ENCODE measurements at regions not wholly inside any gene's neighbourhood (a gene's known extent, or its start where the extent isn't known, plus 50 kb on each side); places are given as distances from the start of the nearest gene placed in this dataset.
"Not testable (repeated sequence)": the region's sequence is repeated elsewhere in the genome, so short reads cannot be mapped to it uniquely, and the experiment has no call there.

GRCh38 chrX:4547213-4547836 lies 833.9 kb upstream of the PRKX start:
- no peaks in the 10 kb centered on the region for H3K36me3 ChIP-seq
- TF ChIP-seq POLR2A (IDR thresholded peaks at IDR 0.05): no peak
- TF ChIP-seq, protein P1, sequence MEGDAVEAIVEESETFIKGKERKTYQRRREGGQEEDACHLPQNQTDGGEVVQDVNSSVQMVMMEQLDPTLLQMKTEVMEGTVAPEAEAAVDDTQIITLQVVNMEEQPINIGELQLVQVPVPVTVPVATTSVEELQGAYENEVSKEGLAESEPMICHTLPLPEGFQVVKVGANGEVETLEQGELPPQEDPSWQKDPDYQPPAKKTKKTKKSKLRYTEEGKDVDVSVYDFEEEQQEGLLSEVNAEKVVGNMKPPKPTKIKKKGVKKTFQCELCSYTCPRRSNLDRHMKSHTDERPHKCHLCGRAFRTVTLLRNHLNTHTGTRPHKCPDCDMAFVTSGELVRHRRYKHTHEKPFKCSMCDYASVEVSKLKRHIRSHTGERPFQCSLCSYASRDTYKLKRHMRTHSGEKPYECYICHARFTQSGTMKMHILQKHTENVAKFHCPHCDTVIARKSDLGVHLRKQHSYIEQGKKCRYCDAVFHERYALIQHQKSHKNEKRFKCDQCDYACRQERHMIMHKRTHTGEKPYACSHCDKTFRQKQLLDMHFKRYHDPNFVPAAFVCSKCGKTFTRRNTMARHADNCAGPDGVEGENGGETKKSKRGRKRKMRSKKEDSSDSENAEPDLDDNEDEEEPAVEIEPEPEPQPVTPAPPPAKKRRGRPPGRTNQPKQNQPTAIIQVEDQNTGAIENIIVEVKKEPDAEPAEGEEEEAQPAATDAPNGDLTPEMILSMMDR (IDR thresholded peaks at IDR 0.05): peak; percentile 52 to 77 (median 62)

DNA sequence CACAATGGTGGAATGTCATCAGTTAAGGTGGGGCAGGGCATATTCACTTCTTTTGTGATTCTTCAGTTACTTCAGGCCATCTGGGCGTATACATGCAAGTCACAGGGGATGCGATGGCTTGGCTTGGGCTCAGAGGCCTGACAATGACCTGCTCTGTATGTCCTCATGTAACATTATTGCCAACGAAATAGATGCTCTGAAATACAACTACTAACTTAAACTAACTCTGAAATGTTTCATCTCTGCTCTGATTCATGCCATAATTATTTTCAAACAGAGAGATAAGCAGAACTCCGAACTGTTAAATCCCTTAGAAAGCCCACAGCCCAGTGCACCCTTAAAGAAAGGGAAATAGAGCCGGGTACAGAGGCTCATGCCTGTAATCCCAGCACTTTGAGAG lies 832.7 kb upstream of the PRKX start:
- not testable (repeated sequence) for H3K27me3 ChIP-seq, H3K36me3 ChIP-seq, H3K27ac ChIP-seq, H3K4me3 ChIP-seq, DNase-seq, H3K4me1 ChIP-seq, H3K9me3 ChIP-seq

More at GRCh38 chrX:4547213-4547836, 833.9 kb upstream of the PRKX start:
- DNase-seq: peak in 2 of 3 donors; percentile 22 to 71
- Histone ChIP-seq H3K4me1 (no peaks in the 10 kb centered on the region), H3K27ac (no peak overlapping the region), H3K4me3 (no peak overlapping the region), H3K9me3 (no peaks in the 10 kb centered on the region), H3K27me3 (no peaks in the 10 kb centered on the region)

DNA sequence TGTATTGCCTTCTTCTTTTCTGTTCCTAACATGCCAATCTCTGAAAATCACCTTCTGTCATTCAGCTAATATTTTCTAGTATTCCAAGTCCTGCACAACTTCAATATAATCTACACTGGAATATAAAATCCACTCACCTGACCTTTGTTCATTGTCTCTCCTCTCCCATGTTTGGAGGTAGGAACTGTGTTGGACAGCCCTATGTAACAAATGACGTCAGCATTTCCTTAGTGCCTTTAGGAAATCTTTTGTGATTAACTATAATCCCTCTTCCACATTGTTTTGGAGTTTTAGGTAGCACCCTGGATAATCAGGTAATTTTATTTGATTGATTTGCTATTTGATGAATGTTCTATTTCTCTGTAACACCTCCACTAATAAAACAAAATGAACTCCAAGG lies 814.8 kb upstream of the PRKX start:
- Histone ChIP-seq H3K27ac (no peak overlapping the region), H3K27me3 (no peaks in the 10 kb centered on the region), H3K36me3 (no peaks in the 10 kb centered on the region), H3K4me1 (no peaks in the 10 kb centered on the region), H3K9me3 (no peaks in the 10 kb centered on the region), H3K4me3 (no peak overlapping the region)
- DNase-seq: no peak
- TF ChIP-seq, protein P1 (IDR thresholded peaks at IDR 0.05): no peak
- TF ChIP-seq POLR2A (IDR thresholded peaks at IDR 0.05): no peak

- no peaks in the 10 kb centered on the region for H3K36me3 ChIP-seq
- H3K27ac ChIP-seq: no peak overlapping the region
- no peaks in the 10 kb centered on the region for H3K4me1 ChIP-seq
- DNase-seq: no peak
- H3K4me3 ChIP-seq: no peak overlapping the region
- H3K9me3 ChIP-seq: no peaks in the 10 kb centered on the region
- no peaks in the 10 kb centered on the region for H3K27me3 ChIP-seq
- TF ChIP-seq, protein P1 (IDR thresholded peaks at IDR 0.05): no peak
- no peak for TF ChIP-seq POLR2A (IDR thresholded peaks at IDR 0.05)
Measured at GRCh38 chrX:4485912-4486311, 772.5 kb upstream of the PRKX start.

DNA sequence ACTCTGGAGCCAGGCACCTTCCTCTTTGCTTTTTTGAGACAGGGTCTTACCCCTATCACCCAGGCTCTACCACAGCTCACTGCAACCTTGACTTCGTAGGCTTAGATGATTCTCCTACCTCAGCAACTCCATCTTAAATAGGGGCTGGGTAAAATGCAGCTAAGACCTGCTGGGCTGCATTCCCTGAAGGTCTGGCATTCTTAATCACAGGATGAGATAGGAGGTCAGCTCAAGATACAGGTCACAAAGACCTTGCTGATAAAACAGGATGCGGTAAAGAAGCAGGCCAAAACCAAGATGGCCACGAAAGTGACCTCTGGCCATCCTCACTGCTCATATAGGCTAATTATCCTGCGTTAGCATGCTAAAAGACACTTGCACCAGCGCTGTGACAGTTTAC lies 770.8 kb upstream of the PRKX start:
- no peak overlapping the region for H3K27ac ChIP-seq
- no peaks in the 10 kb centered on the region for H3K27me3 ChIP-seq
- H3K36me3 ChIP-seq: no peaks in the 10 kb centered on the region
- no peaks in the 10 kb centered on the region for H3K9me3 ChIP-seq
- H3K4me3 ChIP-seq: no peak overlapping the region
- H3K4me1 ChIP-seq: no peaks in the 10 kb centered on the region
- TF ChIP-seq POLR2A (IDR thresholded peaks at IDR 0.05): no peak
- TF ChIP-seq, protein P1 (IDR thresholded peaks at IDR 0.05): no peak
- DNase-seq: no peak

DNA sequence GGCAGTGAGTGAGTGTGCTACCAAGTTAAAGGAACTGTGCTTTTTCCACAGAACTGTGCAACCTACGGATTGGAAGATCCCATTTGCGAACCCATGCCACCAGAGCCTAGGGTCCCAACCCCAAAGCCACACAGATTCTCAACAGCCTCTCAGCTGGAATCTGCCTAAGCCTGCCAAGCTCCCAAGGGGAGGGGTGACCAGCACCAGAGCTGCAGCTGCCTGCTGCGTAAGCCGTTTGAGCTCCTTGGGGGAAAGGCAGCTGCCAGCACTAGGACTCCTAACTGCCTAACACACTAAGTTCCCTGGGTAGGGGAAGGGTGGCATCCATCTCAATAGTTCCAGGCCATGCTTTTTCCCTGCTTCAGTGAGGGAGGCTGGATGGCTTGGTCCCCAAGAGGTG lies 738.1 kb upstream of the PRKX start:
- Histone ChIP-seq H3K27ac (no peak overlapping the region), H3K36me3 (no peaks in the 10 kb centered on the region), H3K4me1 (no peaks in the 10 kb centered on the region), H3K4me3 (no peak overlapping the region), H3K9me3 (no peaks in the 10 kb centered on the region), H3K27me3 (no peaks in the 10 kb centered on the region)
- TF ChIP-seq POLR2A (IDR thresholded peaks at IDR 0.05): no peak
- TF ChIP-seq, protein P1 (IDR thresholded peaks at IDR 0.05): no peak
- no peak for DNase-seq

Data from Peyer's patch (tissue), 4 donors.